Endothelial cell of umbilical vein (primary cell): ENCODE measurements at regions not wholly inside any gene's neighbourhood (a gene's known extent, or its start where the extent isn't known, plus 50 kb on each side); places are given as distances from the start of the nearest gene placed in this dataset.

Experiments used
- BruUV-seq: library from RNA; stranded (reverse); fragments of 400-500 nt; replicated peaks from 2 replicates; lab custom pipeline; 2021; lab: Mats Ljungman, UMichigan
- CTCF ChIA-PET: fragments of 300-600, 350-600 bp; sonication (Branson Sonifier 250); formaldehyde crosslinking; loops from one replicate; lab custom pipeline; 2021; ENCODE audit warnings: antibody characterized with exemption, inconsistent platforms; lab: Charles Lee
- POLR2A ChIA-PET: fragments of 300-600, 350-600 bp; sonication (Branson Sonifier 250); formaldehyde crosslinking; loops from one replicate; lab custom pipeline; 2021; ENCODE audit warnings: antibody characterized with exemption, inconsistent platforms; lab: Charles Lee
- DNase-seq: peaks from one replicate; pipeline ENCODE4 v3.0.0-alpha.2; 2011; ENCODE audit warnings: low read depth, low spot score
- FAIRE-seq: peaks from 2 replicates; lab custom pipeline; 2011; peaks lifted over from hg19 to GRCh38; lab: Jason Lieb, UNC
- H2AFZ ChIP-seq: 2 replicates; pipeline ENCODE4 v1.6.0; 2012; ENCODE audit warnings: low read depth, low read length, control low read depth, inconsistent platforms
- H3K27ac ChIP-seq: 2 replicates; pipeline ENCODE4 v1.5.1; 2011; ENCODE audit warnings: low read depth, mild to moderate bottlenecking, control low read depth, low read length, moderate library complexity; ENCODE audit not compliant: insufficient read depth
- H3K27me3 ChIP-seq, 2 experiments: 2 replicates each; pipeline versions ENCODE4 v1.6.0 to v1.6.1; 2011; ENCODE audit warnings: low read length in 2 of 2, mixed read lengths in 1 of 2; ENCODE audit not compliant: control insufficient read depth in 2 of 2, insufficient read depth in 2 of 2
- H3K36me3 ChIP-seq, 2 experiments: 2 replicates in 1 of 2; 3 replicates in 1 of 2; pipeline ENCODE4 v1.5.1; 2011; ENCODE audit warnings: low read length in 2 of 2, mild to moderate bottlenecking in 1 of 2, moderate library complexity in 1 of 2; ENCODE audit not compliant: control insufficient read depth in 2 of 2, insufficient read depth in 2 of 2; ENCODE audit errors: extremely low read depth in 1 of 2
- H3K4me1 ChIP-seq: 3 replicates; pipeline ENCODE4 v1.5.1; 2011; ENCODE audit warnings: mild to moderate bottlenecking, low read length; ENCODE audit not compliant: control insufficient read depth, insufficient read depth; ENCODE audit errors: extremely low read depth
- H3K4me2 ChIP-seq: 2 replicates; pipeline ENCODE4 v1.6.1; 2011; ENCODE audit warnings: low read length, control low read depth, mixed read lengths; ENCODE audit not compliant: insufficient read depth
- H3K4me3 ChIP-seq, 3 experiments: fragments of 200-600 bp in 1 of 3; sonication (generic), shearing (Covaris generic) in 1 of 3; replicated peaks in 1 of 3; 2 replicates each; pipeline ENCODE4 v1.5.1; 2011 to 2016; ENCODE audit warnings: control low read depth in 3 of 3, low read length in 3 of 3, mild to moderate bottlenecking in 2 of 3, inconsistent platforms in 1 of 3, low read depth in 1 of 3, moderate library complexity in 1 of 3; ENCODE audit not compliant: insufficient read depth in 1 of 3
- H3K79me2 ChIP-seq: 2 replicates; pipeline ENCODE4 v1.6.0; 2012; ENCODE audit warnings: low read length, inconsistent platforms; ENCODE audit not compliant: control insufficient read depth, insufficient read depth
- H3K9ac ChIP-seq: replicated peaks from 2 replicates; pipeline ENCODE3; 2011; ENCODE audit warnings: low read length, control low read depth; ENCODE audit not compliant: insufficient read depth; ENCODE audit errors: extremely low read depth
- H3K9me1 ChIP-seq: replicated peaks from 3 replicates; pipeline ENCODE4 v1.6.0; 2011; ENCODE audit warnings: mild to moderate bottlenecking, low read length; ENCODE audit not compliant: control insufficient read depth, insufficient read depth; ENCODE audit errors: extremely low read depth
- H3K9me3 ChIP-seq: replicated peaks from 2 replicates; pipeline ENCODE4 v1.5.1; 2012; ENCODE audit warnings: low read length, inconsistent platforms; ENCODE audit not compliant: control insufficient read depth, insufficient read depth
- H4K20me1 ChIP-seq: replicated peaks from 2 replicates; pipeline ENCODE3; 2011; ENCODE audit warnings: mild to moderate bottlenecking, low read length; ENCODE audit not compliant: control insufficient read depth, insufficient read depth; ENCODE audit errors: extremely low read depth
- CTCF ChIP-seq, 2 donors: IDR thresholded peaks; 1 replicate in 1 of 2; 2 replicates in 1 of 2; pipeline ENCODE4 v1.5.1; 2011; ENCODE audit warnings: low read length in 2 of 2, mild to moderate bottlenecking in 2 of 2, moderate library complexity in 2 of 2, control low read depth in 1 of 2, inconsistent platforms in 1 of 2, low read depth in 1 of 2; ENCODE audit not compliant: insufficient read depth in 1 of 2; ENCODE audit errors: extremely low read depth in 1 of 2
- EZH2 ChIP-seq: IDR thresholded peaks from 2 replicates; pipeline ENCODE4 v1.6.1; 2012; ENCODE audit warnings: borderline replicate concordance, low read depth, mild to moderate bottlenecking, moderate library complexity, low read length, inconsistent platforms; ENCODE audit not compliant: severe bottlenecking
- FOS ChIP-seq: IDR thresholded peaks from 2 replicates; pipeline ENCODE4 v1.6.1; 2011; ENCODE audit warnings: mild to moderate bottlenecking, low read length, moderate library complexity, borderline replicate concordance; ENCODE audit not compliant: insufficient read depth
- GATA2 ChIP-seq: IDR thresholded peaks from 2 replicates; pipeline ENCODE4 v1.7.0; 2011; ENCODE audit warnings: low read depth, mild to moderate bottlenecking, moderate library complexity, mixed read lengths, low read length; ENCODE audit not compliant: insufficient read length, insufficient read depth
- JUN ChIP-seq: IDR thresholded peaks from 2 replicates; pipeline ENCODE4 v1.6.1; 2011; ENCODE audit warnings: borderline replicate concordance, low read depth; ENCODE audit not compliant: insufficient read length, insufficient read depth
- MAX ChIP-seq: IDR thresholded peaks from 2 replicates; pipeline ENCODE4 v1.6.1; 2011; ENCODE audit not compliant: insufficient read depth, insufficient read length
- MYC ChIP-seq: IDR thresholded peaks from one replicate; pipeline ENCODE4 v1.6.1; 2011; ENCODE audit warnings: mild to moderate bottlenecking, low read depth, low read length
- POLR2A ChIP-seq: IDR thresholded peaks from 2 replicates; pipeline ENCODE4 v1.6.1; 2012; ENCODE audit warnings: low read depth, mild to moderate bottlenecking, control low read depth, low read length
- POLR2AphosphoS5 ChIP-seq: IDR thresholded peaks from 2 replicates; pipeline ENCODE4 v1.6.1; 2012; ENCODE audit warnings: low read depth, mild to moderate bottlenecking, control low read depth, low read length, moderate library complexity; ENCODE audit not compliant: insufficient read depth
- dilution Hi-C: fragments of 300-500 bp; cut with MboI; formaldehyde crosslinking; loops from one replicate; pipeline ENCODE4 v1.15.0; 2019; ENCODE audit warnings: low sequenced_read_pairs; ENCODE audit not compliant: extremely low pct_ligation_motif_present
- intact Hi-C: fragments of 100-400 bp; cut with micrococcal nuclease; formaldehyde crosslinking; loops from one replicate; pipeline ENCODE4 v1.10.0; 2022

GRCh38 chr2:8537562-8538155 lies 144.2 kb upstream of the ID2 start:
- no TSS peak for BruUV-seq
- H3K9me1 ChIP-seq, result no peaks in the 10 kb centered on the region
- dilution Hi-C loops, result no loop called here
- TF ChIP-seq FOS (no peak), MYC (no peak), CTCF (IDR thresholded peaks at IDR 0.05; ENCODE audit: extremely low read depth in 1 of 2, insufficient read depth in 1 of 2, low read depth in 1 of 2, low read length in 2 of 2) (no peak), EZH2 (no peak), POLR2AphosphoS5 (no peak), MAX (no peak), GATA2 (no peak), JUN (no peak), POLR2A (no peak)
- no peaks in the 10 kb centered on the region for H4K20me1 ChIP-seq
- no peaks in the 10 kb centered on the region for H3K9me3 ChIP-seq
- intact Hi-C loops, result no loop called here
- H3K4me2 ChIP-seq, result no peak overlapping the region
- no peaks in the 10 kb centered on the region for H3K79me2 ChIP-seq
- H3K9ac ChIP-seq, result no peak overlapping the region
- no peaks in the 10 kb centered on the region for H3K27me3 ChIP-seq
- CTCF ChIA-PET, result no interaction called here
- H2AFZ ChIP-seq, result no peak overlapping the region
- POLR2A ChIA-PET, result no interaction called here
- DNase-seq (no peak), FAIRE-seq (no peak)
- no peak overlapping the region for H3K27ac ChIP-seq
- no peak overlapping the region for H3K4me3 ChIP-seq
- no peaks in the 10 kb centered on the region for H3K4me1 ChIP-seq
- H3K36me3 ChIP-seq, result no peaks in the 10 kb centered on the region
